ENCODE measurements at regions not wholly inside any gene's neighbourhood (a gene's known extent, or its start where the extent isn't known, plus 50 kb on each side); places are given as distances from the start of the nearest gene placed in this dataset.

DNA sequence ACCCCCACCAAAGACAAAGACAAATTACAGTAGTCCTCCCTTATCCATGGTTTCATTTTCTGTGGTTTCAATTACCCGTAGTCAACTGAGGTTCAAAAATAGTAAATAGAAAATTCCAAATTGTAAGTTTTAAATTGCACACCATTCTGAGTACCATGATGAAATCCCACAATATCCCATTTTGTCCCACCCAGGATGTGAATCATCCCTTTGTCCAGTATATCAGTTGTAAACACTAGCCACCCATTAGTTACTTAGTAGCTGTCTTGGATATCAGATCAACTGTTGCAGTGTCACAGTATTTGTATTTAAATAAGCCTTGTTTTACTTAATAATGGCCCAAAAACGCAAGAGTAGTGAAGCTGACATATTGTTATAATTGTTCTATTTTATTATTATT is 364.0 kb upstream of the ARID1B start:
- DNase-seq (ENCODE audit: low read depth): no peak

- DNase-seq (ENCODE audit: low read depth): no peak
Observed at GRCh38 chr6:156410649-156411048, 366.5 kb upstream of the ARID1B start.

DNA sequence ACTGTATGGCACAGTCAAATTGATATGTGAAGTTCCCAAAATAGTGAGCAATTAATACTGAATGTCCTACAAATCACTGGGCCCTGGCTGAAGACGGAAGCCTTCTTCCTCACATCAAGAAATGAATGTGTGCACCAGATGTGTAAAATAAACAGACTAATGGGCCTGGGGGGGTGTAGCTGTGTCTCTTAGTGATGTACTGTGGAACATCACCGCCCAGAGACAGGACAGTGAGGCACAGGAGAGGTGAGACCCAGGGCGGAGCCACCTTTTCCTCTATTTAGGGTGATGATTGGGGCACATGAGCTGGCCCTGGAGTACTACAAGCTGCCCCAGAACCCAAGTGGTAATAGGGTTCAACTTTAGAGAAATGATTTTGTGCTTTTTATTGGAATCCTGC is 368.5 kb upstream of the ARID1B start:
- no peak for DNase-seq (ENCODE audit: low read depth)

DNA sequence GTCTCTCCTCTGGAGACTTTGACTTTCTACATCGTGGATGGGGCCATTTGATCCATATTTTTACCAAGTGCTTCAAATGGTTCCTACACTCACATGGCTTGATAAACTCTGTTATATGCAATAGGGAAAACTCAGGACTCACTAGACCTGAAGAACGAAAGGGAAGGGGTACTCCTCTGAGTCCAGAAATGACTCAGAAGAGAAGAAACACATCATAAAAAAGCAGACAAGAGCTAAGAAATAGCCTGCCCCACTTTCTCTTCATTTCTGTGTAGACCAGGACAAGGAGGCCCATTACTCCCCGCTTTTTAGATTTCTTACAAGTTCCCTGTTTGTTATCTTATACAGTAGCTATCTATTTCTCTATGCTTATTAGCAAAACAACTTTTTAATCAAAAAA is 369.8 kb upstream of the ARID1B start:
- no peak for DNase-seq (ENCODE audit: low read depth)

GRCh38 chr6:156406688-156407087 is 370.5 kb upstream of the ARID1B start:
- no peak for DNase-seq (ENCODE audit: low read depth)

DNA sequence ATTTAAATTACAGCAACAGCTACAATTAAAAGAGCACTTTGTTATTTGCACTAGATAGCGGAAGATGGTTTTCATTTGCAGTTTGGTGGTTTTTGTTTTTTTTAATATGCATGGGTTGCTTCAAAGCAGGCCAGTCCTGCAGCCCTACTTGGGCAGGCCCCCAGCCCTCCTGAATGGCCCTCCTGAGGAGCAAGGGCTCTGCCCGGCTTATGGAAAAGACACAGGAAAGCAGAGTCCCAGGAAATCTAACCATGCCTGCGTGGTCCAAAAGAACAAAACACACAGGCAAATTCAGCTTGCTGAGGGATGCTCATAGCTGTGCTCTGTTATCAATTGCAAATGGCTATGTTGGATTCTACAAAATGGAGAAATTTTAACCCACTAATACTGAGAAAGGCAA is 371.1 kb upstream of the ARID1B start:
- no peak for DNase-seq (ENCODE audit: low read depth)

DNA sequence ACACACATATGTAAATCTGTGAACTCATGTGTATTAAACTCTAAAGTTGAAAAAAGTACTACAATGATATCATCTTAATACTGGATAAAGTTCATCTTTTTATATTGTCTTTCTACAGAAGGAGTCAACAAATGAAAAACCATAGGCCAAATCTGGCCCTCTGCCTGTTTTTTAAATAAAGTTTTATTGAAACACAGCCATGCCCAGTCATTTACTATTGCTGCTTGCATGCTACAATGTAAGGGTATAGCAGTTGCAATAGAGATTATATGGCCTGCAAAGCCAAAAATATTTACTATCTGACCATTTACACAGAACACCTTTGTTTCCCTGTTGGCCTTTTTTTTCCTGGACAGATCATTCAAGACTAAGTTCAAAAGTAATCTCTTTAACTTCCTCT is 374.6 kb upstream of the ARID1B start:
- DNase-seq (ENCODE audit: low read depth): no peak

DNA sequence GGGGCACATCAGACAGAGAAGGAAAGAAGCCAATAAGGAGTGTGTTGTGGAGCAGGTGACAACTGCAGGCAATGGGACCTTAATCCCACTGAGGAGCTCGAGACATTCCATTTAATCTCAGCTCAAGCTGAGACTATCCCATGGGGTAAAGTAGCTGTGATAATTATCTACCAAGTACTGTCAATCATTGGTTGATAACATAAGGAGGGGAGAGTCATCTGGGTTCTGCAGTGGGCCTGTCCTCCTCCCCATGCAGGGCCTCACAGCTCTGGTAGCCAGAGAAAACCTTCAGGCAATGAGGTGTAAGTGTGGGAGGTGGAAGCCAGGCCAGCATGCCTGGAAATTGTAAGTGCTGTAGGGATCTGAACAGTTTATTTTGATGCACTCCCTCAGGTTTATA is 375.0 kb upstream of the ARID1B start:
- no peak for DNase-seq (ENCODE audit: low read depth)

GRCh38 chr6:156400487-156400886 is 376.7 kb upstream of the ARID1B start:
- DNase-seq (ENCODE audit: low read depth): no peak

- no peak for DNase-seq (ENCODE audit: low read depth)
Observed at GRCh38 chr6:156398966-156399365, 378.2 kb upstream of the ARID1B start.

- no peak for DNase-seq (ENCODE audit: low read depth)
Observed at GRCh38 chr6:156398371-156398770, 378.8 kb upstream of the ARID1B start.

DNA sequence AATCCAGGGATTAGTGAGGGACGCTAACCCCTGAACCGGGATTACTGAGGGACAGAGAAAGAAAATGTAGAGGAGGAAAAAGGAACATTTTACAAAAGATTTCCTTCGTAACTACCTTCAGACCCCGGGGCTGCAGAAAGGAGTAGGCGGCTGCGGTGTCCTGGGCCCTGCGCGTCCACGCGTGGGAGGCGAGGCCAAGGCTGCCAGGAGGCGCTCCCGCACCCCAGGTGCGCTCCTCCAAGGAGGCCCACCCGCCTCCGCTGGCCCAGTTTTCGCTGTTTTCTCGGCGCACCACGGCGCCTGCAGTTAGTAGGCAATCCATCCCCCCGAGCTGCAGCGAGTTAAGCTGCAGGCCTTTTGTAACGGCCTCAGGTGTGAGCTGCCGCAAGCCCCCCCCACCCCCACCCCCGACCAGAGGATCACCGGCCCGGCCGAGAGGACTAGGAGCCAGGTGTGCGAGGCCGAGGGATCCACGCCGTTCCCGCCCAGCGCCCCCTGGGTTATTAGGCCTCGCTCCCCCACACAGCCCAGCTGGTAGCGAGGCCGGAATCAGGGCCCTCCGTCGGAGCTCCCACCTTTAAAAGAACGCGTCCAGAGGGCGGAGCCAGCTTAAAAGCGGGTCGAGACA is 380.3 kb upstream of the ARID1B start:
- DNase-seq (ENCODE audit: low read depth): no peak

DNA sequence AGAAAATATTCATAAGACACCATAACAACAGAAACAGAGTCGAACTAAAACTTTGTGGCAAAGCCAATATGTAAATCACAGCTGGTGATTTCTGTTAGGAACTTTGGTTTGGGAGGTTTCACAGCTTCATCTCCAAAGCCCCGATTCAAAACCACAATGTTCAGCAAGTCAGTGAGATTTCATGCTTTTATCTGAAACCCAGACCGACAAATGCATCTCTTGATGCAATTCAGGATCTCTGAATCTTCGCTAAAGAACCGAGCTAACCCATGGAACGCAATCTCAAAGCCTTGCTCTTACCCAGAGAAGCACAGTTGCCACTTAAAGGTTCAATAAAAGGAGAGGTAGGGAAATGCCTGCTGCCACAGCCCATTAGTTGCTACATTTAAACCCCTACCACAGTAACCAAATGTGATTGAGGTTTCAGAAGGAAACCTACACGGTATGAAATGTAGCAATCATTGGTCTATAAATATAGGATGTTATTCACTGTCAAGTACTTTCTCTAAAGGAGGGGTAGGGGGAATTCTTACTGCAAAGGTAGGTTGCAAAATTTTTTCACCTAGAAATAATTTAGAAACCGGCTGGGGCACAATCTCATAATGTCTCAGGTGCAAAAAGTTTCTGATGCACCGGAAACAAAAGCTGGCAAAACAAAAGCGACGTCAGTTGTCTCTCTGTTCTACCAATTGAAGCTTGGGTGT is 381.0 kb upstream of the ARID1B start:
- DNase-seq (ENCODE audit: low read depth): no peak

GRCh38 chr6:156395276-156395675 is 381.9 kb upstream of the ARID1B start:
- DNase-seq (ENCODE audit: low read depth): no peak

DNA sequence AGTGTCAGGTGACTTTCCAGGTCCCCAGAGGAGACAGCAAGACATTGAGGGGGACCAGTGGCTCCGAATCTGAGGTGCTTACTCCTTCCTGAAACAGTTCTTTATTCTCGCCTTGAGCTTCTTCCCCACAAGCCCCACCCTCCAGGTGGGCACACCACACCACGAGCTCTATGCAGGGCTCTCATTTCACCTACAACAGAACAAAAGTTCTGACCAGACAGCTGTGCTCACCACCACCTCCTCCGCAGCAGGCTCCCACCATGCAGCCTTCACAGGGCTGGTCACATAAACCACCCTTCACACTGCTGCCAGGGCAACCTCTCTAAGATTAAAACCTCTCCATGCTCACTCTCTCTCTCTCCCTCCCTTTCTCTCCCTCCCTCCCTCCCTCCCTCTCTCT is 384.5 kb upstream of the ARID1B start:
- no peak for DNase-seq (ENCODE audit: low read depth)

GRCh38 chr6:156391977-156392376 is 385.2 kb upstream of the ARID1B start:
- no peak for DNase-seq (ENCODE audit: low read depth)

DNA sequence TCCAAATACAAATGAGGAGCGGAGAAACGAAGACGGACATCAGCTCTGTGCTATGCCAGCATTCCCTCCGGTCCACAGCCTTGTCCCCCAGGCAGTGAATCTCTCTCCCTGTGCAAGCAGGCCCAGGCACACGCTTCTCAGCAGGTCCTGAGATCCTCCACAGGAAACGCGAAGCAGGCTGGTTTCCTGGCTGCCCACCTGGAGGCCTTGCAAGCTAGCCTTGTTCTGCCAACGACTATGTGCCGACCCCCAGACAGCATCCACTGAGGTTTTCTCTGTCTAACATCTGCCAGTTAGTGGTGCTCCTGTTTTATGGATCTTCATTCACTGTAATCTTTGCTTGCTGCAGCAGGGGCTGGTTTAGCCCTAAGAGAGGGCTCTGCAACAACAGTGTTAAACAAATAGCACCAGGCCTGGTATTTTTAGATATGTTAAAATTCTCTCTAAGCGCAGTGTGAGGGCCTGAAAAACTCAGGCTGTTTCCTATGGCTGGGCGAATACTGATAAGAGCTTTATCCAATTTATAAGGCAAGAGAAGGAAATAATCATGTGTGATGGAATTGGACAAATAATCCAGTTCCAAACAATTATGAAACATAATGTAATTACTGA is 386.0 kb upstream of the ARID1B start:
- no peak for DNase-seq (ENCODE audit: low read depth)

DNA sequence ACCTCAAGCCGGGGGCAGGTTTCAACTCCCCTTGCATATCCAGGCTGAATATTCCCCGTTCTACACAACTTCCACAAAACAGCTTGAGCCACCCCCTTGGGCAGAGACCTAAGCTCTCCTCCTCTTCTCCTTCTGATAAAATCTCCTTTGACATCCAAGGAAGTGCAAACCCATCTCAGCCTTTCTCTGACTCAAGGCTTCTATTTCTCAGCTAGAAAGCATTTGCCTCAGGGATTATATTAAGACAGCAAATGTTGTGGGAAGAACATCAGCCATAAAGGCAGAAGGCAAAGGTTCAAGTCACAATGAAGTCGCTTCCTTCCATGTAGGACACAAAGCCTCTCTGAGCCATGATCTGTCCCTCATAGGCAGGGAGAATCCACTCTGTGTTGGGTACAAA is 386.6 kb upstream of the ARID1B start:
- DNase-seq (ENCODE audit: low read depth): no peak

DNA sequence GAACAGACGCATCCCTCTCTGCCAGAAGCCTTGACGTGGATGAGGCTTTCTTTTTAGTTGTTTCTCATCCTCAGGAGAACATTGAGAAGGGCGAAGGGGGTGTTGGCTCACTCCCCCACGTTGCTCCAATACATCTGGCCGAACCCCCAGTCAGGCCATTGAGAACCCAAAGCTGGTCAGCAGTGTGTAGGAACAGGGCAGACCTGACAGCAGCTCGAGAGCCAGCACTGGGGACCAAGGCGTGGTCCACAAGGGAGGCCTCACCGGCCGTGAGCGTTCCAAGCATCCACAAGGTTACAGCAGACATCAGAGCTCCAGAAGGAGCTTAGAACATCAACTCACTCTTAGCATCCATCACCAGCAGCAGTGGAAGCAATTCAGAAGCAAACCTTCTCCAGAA is 387.9 kb upstream of the ARID1B start:
- DNase-seq (ENCODE audit: low read depth): no peak

DNA sequence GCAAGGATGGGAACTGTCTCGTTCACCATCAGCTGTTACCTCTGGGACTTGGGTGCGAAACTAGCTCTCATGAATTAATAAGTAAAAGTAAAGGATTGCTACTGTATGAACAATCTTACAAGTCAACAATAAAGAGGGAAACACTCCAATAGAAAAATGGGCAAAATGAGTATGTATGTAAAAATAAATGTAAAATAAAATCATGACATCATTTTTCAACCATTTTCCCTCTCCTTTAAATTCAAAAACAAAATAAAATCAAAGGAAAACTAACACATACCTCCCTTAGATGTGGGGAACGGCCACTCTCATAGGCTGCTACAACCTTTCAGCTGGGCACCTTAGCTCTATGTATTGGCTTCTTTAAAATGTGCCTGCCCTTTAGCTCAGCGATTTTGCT is 389.7 kb upstream of the ARID1B start:
- no peak for DNase-seq (ENCODE audit: low read depth)

DNA sequence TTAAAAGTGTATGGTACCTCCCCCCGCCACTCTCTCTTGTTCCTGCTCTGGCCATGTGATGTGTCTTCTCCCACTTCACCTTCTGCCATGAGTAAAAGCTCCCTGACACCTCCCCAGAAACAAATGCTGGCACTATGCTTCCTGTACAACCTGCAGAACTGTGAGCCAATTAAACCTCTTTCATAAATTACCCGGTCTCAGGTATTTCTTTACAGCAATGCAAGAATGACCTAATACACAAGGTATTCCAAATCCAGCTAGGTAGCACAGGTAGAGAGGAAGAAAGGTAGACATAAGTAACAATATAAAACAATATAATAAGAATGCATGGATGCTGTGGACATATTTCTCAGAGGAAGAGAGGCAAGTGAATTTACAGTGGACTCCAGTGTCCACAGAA is 394.1 kb upstream of the ARID1B start:
- DNase-seq (ENCODE audit: low read depth): no peak

- no peak for DNase-seq (ENCODE audit: low read depth)
Observed at GRCh38 chr6:156379392-156380289, 397.5 kb upstream of the ARID1B start.

GRCh38 chr6:156378853-156379252 is 398.3 kb upstream of the ARID1B start:
- no peak for DNase-seq (ENCODE audit: low read depth)
